ENCODE measurements at regions not wholly inside any gene's neighbourhood (a gene's known extent, or its start where the extent isn't known, plus 50 kb on each side); places are given as distances from the start of the nearest gene placed in this dataset.

DNA sequence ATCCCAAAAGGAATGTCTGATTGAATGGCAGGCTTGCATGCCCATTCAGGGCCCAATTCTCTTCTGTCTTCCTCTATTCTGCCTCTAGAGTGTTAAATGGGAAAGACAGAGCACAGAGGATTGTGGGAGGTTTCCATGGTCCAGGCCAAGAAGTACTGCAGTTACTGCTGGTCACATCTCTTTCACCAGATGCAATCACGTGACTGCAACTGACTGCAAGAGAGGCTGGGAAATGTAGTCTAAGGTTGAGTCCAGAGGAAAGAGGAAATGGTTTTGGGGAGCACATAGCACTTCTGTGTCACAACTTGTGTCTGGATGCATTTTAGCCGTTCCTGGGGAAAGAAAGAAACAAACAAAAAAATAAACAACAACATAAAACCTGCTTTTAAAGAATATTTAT is 336.4 kb upstream of the BTBD3 start:
- DNase-seq (ENCODE audit: low read depth): peak; percentile 29

DNA sequence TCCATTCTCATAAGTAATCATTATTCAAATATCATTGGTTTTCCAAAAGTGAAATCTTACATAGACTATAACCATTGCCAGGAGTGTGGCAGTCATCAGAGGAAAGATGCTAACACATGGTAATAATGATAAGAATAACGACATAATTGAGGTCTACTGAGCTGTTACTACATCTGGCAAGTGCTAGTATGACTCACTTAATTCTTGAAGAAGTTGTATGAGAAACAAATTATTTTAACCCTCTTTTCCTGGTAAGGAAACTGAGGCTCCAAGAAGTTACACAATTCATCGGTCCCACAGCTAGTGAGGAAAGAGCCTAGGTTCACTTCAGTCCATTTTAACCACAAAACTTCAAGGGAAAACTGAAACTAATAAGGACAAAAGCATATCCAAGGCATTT is 335.6 kb upstream of the BTBD3 start:
- peak; percentile 46 for DNase-seq (ENCODE audit: low read depth)

DNA sequence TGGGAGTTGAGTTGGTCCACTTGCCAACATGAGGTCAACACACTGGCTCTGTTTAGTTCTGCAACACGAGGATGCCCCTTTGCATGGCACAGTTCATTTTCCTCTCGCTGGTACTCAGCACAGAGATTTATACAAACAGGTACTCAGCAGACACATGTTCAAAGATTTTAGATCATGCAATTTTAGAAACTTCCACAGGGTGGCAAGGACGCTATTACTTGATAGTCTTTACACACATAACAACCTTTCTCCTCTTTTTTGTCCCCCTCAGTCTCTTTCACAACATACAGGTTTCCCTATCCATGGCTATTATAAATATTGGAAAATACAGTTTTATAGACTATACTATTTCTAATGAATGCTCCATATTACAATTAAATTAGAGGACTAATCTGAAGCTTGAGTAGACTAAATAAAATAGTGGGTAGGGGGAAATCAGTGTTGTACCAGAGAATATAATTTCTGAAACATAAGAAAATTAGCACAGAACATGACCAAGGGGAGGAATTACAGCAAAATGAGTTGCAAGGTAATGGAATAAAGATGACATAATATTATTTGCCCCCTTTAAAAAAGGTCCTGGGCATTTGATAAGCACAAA is 331.8 kb upstream of the BTBD3 start:
- peak; percentile 21 for DNase-seq (ENCODE audit: low read depth)

DNA sequence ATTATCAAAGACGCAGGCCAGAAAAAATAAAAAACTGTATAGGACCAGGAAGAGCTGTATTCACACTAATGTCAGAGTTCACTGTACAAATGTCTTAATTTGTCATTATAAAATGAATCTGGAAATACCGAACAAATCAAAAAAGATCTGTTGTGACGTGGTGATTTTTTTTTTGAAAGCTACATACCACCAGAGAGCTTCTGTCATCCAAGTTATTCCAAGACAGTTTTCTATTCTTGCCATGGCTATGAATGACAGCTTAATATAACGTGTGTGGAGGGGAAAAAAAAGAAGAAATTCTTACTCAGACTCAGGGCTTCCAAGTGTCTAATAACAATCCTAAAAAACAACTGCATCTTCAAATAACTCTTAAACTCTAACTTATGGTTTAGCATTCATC is 328.8 kb upstream of the BTBD3 start:
- DNase-seq (ENCODE audit: low read depth): no peak

DNA sequence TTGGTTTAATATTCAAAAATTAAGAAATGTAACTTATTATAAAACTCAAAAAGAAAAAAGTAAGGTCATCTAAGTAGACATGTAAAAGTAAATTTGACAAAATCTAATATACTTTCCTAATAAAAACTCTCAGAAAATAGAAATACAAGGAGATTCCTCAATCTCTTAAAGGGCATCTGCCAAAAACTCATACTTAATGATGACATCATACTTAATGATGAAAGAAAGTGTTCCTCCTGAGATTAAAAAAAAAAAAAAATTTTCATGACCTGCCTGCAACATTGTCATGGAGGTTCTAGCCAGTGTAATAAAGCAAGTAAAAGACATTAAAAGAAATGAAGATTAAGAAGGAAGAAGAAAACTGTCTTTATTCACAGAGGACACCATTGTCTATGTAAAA is 325.7 kb upstream of the BTBD3 start:
- no peak for DNase-seq (ENCODE audit: low read depth)

DNA sequence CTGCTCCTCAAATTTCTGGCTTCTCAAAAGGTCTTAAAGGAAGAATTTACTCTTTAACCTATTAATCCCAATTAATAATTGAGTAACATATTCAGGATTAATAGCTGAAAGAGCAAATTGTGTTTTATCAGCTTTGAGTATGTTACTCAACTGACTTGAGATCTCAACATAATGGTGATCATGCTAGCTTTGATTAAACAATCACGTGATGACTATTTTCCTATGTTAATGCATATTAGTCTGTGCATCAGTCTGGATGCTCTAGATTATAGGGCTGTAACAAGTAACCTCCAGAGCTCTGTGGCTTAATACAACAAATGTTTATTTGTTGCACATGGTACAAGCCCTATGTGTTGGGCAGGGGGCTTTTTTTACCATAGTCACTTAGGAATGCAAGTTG is 313.4 kb upstream of the BTBD3 start:
- DNase-seq (ENCODE audit: low read depth): no peak

DNA sequence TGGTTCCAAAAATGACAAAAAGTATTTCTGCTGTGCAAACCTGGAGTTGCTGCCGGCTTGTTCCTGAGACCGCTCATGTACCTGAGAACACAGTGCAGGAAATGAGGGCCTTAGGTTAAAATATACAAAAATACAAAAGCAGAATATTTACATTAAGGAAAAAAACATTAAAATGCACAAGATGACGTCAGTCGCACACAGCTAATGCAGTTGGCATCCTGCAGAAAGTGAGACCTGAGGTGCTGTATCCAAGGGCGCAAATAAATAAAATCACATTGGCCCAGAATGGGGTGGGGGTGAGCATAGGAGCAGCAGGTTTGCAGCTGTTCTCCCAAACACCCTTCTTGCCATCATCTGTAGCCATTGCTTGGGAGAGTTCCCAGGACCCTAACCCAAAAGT is 310.6 kb upstream of the BTBD3 start:
- DNase-seq (ENCODE audit: low read depth): no peak

DNA sequence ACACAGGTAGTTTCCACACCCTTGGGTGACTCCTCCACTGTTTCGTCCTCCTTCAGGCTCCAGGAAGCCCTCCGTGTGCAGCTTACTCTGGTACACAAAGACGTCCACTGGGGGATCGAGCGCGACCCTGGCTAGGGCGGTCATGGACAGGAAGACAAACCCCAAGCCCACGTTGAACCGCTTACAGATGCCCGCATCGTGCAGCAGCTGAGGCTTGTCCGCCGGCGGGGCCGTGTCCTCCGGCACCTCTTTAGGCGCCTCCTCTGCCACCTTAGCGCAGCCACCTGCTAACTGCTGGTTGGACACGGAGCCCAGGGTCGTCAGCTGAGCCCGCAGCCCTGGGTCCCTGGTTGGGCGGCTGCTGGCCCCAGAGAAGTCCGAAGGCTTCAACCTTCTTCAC is 309.0 kb upstream of the BTBD3 start:
- DNase-seq (ENCODE audit: low read depth): no peak

DNA sequence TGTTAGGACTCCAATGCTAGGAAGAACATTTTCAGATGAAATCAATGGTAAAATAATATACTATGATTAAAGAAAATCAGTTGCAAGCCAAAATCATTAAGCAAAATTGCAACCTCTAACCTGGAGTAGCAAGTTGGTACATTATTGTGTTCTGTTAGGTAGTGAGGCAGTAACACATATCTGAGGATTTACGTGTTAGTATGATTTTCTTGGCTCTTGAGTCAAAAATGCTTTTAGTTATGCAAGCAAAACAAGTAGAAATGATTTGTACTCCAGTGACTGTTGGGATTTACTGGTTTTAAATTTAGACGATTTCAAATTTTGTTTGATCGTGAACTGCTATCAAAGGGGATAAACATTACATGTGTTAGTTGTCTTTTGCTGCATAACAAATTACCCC is 293.0 kb upstream of the BTBD3 start:
- peak; percentile 1 for DNase-seq (ENCODE audit: low read depth)

DNA sequence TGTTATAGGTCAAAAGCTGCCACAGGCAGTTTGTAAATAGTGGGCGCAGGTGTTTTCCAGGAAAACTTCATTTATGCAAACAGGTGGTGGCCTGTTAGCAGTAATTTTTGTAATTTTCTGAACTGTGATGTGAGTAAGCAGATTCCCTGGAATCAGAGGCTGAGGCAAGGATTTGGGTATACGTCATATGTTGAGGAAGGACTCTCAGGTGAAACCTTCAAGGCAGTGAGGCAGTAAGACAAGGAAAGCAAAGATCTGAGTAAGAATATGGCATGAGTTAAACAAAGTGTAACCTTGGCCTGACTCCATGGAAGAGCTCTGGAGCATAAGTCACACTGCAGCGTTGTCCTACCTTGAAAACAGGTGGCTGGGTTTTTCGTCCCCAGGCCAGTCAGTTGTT is 291.1 kb upstream of the BTBD3 start:
- no peak for DNase-seq (ENCODE audit: low read depth)

DNA sequence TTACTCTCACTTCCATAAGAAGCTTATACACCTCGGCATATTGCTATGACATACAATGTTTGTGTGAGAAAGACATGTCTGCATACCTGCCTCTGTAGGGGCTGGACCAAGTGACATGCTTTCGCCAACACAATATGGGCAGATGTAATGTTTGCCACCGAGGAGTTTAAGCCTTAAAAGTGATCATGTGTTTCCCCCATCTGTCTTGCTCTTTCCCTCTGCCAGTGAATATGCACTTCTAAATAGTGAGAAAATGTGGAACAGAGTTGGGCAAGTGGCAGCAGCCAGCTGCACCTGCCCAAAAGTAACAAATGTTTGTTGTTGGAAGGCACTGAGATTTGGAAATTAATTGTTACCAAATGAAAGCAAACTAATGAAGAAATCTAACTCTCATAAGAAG is 274.8 kb upstream of the BTBD3 start:
- DNase-seq (ENCODE audit: low read depth): no peak

DNA sequence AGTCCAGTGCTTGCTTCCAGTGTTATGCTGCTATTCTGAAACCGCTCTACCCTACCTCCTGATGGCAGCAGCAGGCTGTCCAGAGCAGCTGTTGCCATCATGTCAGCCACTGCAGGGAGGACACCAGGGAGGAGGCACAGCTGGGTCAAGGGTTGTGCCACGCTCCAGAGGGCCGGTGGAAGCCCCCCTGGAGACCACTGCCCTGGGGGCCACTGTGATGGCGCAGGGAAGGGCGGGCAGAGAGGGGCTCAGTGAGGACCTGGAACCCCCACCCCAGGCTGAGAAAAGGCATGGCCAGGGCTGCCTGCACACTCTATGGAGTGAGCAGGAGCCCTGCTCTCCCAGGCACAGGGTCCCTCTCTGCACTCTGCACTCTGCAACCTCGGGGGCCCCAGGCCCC is 271.3 kb upstream of the BTBD3 start:
- no peak for DNase-seq (ENCODE audit: low read depth)

DNA sequence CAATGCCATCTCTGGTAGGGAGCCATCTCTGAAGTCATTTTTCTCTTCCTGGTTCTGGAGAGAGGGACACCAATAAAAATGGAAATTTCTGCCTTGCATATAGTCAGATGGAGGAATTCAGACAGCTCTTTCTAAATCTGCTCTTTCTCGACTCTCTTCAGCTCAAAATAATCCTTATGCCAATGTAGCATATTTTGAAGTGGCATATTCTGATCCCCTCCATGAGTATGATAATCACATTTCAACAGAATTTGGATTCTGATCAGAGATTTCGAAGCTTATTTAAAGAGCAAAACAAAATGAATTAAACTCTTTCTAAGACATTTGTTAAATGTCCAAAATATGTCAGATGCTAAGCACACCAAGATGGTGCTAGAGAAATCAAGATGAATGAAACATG is 267.1 kb upstream of the BTBD3 start:
- no peak for DNase-seq (ENCODE audit: low read depth)

DNA sequence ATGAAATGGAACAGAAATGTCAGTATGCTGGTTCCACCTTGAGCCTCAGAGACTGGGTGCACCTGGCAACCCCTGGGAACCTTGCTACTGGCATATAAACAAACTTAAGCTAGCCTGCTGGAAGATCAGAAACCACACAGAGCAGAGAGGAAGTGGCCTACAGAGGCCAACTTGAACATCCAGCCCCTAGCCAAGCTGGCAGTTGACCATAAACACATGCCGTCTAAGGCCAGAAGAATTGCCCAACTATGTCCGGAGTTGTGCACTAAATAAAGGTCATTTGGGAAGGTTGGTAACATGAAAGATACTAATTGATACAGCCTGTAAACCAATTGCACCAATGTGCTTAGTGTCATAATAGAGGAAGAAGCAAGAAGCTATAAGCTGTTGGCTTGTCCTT is 266.6 kb upstream of the BTBD3 start:
- no peak for DNase-seq (ENCODE audit: low read depth)

DNA sequence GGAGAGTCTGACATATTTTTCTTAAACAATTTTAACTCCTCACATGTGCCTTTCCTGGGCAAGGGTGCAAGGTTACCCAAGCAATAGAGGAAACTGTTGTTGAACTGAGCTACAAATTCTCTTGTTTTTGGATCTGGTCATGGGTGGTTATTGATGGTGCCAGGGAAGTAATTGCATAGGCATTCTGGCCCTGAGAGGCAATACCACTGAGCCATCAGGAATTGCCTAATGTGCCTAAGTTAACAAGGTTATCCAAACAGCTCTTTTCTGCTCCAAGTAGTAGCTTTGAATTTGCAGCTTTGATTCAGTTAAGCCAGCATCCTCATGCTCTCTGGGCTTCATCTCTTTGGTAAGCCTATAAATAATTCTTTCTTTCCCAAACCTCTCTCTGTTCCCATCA is 266.0 kb upstream of the BTBD3 start:
- no peak for DNase-seq (ENCODE audit: low read depth)

DNA sequence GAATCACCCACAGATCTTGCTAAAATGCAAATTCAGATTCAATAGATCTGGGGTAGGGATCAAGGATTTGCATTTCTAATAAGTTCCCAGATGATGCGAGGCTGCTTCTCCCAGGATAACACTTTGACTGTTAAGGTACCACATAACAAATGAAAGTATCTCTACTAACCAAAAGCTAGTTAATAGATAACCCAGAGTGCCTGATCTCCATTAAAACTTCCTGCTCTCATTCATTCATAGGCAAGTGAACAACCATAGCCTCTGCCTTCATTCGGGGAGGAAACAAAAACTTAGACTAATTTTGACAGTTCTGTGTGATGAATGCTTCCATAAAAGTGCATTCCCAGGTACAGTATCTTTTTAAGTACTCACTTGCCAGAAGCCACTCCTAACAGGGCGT is 265.6 kb upstream of the BTBD3 start:
- DNase-seq (ENCODE audit: low read depth): no peak

DNA sequence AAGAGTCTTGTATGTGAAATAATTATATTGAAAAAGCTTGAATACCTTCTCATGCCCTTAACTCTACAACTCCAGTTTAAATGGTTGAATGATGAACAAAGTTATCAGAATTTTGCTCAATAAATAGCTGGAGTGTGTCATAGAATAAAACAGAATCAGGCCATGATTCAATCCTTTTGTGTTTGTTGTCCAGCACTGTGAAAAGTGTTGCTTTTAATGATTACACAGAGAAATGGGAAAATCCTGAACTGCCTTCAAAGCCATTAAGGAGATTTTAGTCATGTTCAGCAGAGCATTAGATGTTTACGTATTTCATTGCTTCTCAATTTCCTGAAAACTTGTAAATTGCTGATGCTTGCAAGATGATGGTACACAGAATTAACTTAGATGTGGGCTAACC is 262.9 kb upstream of the BTBD3 start:
- no peak for DNase-seq (ENCODE audit: low read depth)

DNA sequence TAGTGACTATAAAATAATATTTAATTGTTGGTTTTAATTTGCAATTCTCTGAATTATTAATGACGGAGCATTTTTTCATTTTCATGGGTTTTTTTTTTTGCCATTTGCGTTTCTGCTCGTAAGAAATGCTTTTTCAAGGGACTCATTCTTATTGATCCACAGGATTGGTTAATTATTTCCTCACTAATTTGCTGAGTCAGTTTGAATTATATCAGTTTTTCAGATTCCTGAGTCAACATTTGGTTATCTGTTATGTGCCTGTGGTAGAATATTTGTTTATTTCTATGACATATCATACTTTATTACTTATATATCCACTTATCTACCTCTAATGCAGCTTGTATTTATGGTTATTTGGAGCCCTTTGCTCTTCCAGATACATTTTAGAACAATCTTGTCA is 257.0 kb upstream of the BTBD3 start:
- DNase-seq (ENCODE audit: low read depth): no peak

DNA sequence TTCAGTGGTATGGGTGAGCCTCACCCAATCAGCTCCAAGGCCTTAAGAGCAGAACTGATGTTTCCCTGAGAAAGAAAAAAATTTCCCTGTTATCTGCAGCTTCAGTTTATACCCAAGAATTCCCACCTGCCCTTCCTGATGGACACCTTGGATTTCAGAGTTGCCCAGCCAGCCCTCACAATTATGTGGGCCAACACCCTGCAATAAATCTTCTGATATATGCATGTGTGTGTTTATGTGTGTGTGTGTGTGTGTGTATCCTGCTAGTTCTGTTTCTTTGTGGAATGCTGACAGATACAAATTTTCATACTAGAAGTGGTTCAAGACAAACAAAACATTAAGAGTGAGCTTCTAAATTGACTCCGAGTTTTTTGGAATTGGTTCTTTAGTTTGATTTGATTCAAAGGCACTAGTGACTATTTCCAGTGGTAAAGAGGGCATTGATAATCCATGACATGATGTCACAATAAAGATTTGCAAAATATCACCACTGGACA is 246.6 kb upstream of the BTBD3 start:
- no peak for DNase-seq (ENCODE audit: low read depth)

DNA sequence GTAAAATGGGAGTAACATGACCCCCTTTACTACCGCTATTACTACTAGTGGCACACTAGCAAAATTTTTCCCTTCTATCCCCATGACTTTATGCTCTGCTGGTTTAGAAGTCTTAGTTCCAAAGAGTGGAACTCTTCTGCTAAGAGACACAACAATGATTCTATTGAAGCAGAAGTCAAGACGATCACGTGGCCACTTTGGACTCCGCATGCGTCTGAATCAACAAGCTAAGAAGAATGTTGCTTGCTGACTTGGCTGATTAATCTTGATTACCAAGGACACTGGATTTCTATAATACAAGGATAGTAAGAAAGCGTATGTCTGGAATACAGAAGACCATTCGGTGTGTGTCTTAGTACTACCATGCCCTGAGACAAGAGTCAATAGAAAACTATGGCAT is 244.7 kb upstream of the BTBD3 start:
- no peak for DNase-seq (ENCODE audit: low read depth)

DNA sequence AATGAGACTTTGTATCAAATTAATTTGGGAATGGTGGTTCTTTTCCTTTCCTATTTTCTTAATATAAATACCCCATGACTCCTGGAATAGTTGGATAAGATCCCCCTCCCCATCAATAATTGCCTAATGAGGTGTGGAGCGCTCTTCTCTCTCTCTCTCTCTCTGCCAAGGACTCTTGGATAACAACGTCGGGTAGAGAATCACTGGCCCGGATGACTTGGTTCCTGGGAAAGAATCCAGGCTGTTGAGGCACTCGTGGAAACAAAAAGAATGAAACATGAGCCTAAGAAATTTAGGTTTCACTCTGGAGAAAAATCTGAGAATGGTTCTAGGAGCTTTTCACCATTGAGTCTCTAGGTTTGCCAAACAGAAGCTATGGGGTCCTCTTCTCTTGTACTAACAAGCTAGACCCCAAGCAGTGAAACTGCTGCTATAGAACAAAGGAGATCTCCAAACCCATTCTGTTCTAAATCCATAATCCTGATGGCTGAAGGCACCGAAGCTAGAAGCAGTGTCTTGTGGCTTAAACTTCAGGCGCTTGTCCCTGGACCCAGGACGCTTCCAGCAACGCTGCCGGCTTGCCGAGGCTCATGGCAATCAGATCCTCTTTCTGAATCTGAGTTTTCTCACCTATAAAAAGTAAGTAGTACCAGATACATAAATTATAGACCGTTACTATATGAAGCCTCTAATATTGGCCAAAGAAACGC is 241.6 kb upstream of the BTBD3 start:
- no peak for DNase-seq (ENCODE audit: low read depth)

DNA sequence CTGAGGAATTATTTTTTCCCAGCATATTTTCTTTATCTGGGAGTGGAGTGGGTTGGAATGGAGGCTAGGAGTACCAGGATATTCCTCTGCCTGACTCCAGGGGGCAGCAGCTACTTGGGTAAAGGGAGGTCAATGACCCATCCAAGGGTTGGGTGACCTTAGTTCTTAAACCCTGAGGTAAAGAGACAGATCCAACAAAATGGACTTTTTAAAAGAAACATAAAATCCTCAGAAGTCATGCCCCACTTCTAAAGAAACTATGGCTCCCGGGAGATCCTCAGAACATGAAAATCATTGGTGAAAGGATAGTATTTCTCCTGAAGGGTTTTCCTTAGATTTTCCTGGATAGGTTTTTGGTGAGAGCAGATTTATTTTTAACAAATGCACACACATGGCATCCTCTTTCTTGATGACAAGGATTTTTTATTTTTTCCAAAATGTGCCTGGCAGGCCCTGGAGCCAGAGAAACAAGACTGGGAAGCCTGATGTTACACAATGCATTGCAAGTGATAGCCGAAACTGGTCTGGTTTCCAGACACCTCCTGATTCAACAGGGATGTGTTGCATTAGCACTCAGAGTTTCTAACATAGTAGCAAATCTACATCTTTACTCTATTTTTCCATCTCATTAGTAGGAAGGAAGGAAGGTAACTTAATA is 240.9 kb upstream of the BTBD3 start:
- peak; percentile 66 for DNase-seq (ENCODE audit: low read depth)

DNA sequence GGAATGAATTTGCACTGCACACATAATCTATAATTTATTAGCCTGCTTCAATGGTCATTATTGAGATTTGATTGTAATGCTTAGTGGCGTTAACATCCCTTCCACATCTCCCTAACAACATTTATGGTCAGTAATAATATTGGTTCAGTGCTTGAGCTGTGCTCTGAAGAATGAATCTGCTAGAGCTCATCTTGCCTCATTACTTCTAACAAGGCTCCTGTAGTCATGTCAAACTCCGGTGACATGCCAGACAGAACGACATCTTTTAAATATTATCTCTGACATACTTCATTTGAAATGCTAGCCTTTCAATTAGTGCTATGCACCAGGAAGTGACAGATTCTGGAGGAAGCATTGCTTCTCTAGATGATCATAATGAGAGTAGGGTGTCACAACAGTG is 240.3 kb upstream of the BTBD3 start:
- DNase-seq (ENCODE audit: low read depth): no peak

DNA sequence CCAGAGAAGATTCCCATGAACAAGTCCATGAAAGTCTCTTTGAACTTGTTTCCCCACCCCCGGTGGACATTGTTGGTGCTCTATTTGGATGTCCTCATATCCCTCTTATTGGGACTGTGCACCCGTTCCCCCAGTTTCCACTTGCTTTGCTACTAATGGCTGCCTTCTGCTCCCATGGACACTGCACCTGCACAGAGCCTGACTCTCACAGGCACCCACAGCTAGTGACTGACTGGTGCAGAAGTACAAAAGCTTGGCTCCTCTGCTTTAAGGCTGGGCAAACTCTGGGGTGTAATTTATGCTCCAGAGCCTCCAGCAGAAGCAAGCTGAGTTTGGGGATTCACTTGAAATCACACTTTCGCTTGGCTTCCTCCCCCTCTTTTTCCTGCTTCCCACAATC is 239.9 kb upstream of the BTBD3 start:
- no peak for DNase-seq (ENCODE audit: low read depth)
